Epithelial cell of proximal tubule (primary cell): ENCODE measurements at regions not wholly inside any gene's neighbourhood (a gene's known extent, or its start where the extent isn't known, plus 50 kb on each side); places are given as distances from the start of the nearest gene placed in this dataset.

ENCODE experiments used
- DNase-seq: peaks from one replicate; pipeline ENCODE4 v3.0.0-alpha.2; 2011; ENCODE audit warnings: low read depth
- H3K4me3 ChIP-seq: 2 replicates; pipeline ENCODE4 v1.5.1; 2011; ENCODE audit warnings: low read depth, mild to moderate bottlenecking, low read length
- TF ChIP-seq, protein P1 (sequence below): conservative IDR thresholded peaks from 2 replicates; pipeline ENCODE4 v1.5.1; 2012; ENCODE audit warnings: low read depth, mild to moderate bottlenecking, low read length

DNA sequence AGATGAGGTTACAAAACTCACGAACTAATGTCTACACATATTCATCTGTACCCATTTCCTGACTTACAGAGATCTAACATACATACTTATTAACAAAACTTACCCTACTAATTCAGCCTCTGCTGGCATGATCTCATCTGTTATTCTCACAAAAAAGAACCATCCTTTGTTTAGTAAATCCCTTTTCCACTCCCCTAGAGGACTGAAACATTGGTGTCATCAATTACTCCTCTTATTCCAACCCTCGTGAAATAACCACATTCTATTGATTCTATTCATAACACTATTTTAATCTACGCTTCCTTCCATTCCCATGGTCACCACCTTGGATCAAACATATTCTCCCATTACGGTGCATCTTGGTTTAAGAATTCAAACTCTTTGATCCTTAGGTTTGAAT, 505.9 kb downstream of the SI start:
- no peak overlapping the region for H3K4me3 ChIP-seq
- TF ChIP-seq, protein P1, sequence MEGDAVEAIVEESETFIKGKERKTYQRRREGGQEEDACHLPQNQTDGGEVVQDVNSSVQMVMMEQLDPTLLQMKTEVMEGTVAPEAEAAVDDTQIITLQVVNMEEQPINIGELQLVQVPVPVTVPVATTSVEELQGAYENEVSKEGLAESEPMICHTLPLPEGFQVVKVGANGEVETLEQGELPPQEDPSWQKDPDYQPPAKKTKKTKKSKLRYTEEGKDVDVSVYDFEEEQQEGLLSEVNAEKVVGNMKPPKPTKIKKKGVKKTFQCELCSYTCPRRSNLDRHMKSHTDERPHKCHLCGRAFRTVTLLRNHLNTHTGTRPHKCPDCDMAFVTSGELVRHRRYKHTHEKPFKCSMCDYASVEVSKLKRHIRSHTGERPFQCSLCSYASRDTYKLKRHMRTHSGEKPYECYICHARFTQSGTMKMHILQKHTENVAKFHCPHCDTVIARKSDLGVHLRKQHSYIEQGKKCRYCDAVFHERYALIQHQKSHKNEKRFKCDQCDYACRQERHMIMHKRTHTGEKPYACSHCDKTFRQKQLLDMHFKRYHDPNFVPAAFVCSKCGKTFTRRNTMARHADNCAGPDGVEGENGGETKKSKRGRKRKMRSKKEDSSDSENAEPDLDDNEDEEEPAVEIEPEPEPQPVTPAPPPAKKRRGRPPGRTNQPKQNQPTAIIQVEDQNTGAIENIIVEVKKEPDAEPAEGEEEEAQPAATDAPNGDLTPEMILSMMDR = no peak
- no peak for DNase-seq

DNA sequence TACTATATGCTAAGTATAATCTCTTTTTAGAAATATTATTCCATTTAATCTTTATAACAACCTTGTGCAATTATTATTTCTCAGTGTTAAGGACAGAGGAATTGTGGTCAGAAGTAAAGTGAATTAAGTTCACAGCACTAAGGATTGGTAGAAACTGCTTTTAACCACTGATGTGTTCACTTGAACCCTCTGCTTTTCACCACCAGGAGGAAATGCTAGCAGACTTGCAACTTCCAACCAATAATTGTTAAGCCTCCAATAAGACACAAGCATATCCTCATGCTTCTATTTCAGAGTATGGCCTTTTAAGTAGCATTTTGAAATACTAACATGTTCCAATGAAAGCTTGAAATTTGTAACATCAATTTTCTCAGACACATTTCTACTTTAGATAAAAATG, 527.4 kb downstream of the SI start:
- no peak for DNase-seq
- TF ChIP-seq, protein P1 = peak; percentile 14
- no peak overlapping the region for H3K4me3 ChIP-seq

DNA sequence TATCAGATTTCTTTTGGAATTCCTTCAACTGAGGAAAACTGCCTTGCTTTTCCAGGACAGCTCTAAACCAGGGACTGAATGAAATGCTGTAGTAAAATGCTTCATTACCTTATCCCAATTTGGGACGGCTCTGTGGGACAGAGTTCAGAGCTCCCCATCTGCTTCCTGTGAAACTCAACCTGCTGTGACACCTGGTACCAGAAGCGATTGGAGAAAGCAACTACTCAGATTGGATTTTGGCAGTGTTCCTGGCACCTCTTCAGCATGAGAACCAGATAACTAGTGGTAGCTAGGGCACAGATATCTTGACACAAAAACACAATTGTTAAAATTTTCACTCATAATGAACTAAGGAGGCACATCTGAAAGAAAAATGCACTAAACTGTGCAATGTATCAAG, 539.1 kb downstream of the SI start:
- no peak overlapping the region for H3K4me3 ChIP-seq
- TF ChIP-seq, protein P1 = no peak
- no peak for DNase-seq

DNA sequence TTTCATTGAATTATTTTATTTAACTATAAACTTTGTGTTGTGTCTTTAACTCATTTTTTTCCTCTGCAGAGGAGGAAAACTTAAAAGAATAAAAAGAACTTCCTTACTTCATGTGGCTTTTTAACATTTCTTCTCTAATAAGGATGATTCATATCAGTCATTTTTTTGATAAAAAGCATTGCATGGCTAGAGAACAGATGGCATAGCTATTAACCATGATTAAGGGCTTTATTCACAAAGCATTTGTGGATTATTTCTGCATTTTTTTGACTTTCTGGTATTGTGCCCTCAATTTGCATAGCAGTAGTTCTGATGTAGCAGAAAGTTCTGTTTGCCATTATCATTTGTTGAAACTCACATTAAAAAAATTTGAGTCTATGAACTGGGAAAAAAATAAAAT, 540.8 kb downstream of the SI start:
- no peak overlapping the region for H3K4me3 ChIP-seq
- TF ChIP-seq, protein P1 = no peak
- DNase-seq = no peak

DNA sequence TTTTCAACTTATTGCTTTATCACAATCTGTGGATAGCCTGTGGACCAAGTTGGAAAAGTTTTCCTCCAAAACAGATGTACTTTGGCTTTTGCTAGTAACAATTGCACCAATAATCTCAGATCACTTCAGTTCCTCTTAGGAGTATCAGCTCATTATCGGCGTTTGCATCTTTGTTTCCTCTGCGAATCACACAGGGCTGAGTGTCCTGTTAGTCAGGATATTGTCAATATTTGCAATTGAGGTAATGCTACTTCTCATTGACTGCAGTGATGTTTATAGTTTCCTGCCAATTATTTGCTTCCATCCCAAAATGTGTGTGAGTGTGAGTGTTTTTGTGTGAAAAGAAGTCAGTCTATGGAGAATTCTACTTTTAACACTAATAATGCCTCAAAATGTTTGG, 545.0 kb downstream of the SI start:
- H3K4me3 ChIP-seq = no peak overlapping the region
- no peak for DNase-seq
- TF ChIP-seq, protein P1 = no peak

DNA sequence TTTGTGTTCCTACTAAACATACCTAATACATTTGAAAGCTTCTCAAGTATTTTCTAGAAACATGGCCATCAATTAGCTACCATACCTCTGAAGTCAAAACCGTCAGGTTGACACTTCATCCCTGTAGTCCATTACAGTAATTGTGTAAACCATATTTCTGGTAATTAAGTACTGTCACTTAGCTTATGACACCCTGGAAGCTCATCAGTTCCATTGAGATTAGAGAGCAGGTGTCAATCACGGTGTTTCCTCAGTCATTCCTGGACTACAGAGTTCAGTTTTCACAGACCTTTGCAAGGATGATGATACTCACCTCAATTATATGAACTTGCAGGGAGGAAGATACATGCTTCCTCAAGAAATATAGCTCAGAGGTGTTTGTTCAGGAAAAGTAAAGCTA, 552.0 kb downstream of the SI start:
- no peak for DNase-seq
- TF ChIP-seq, protein P1 = no peak
- H3K4me3 ChIP-seq = no peak overlapping the region

DNA sequence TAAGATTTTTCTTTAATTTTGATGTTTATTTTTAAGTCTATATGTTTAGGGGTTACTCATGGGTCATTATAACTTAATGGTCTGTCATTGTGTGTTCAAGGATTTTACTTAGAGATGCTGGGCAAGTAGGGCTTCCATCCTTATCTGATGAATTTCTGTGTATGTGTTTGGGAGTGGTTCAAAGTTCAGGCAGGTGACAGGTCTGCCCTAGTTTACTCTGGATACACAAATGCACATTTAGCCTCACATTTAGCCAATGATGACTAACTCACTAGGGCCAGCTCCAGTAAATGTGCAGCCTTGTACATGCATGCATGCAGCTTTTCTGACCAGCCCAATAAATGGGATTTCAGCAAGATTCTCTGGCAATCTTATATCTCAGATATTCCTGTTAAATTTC, 554.1 kb downstream of the SI start:
- no peak overlapping the region for H3K4me3 ChIP-seq
- TF ChIP-seq, protein P1 = no peak
- DNase-seq = no peak
